ENCODE measurements at regions not wholly inside any gene's neighbourhood (a gene's known extent, or its start where the extent isn't known, plus 50 kb on each side); places are given as distances from the start of the nearest gene placed in this dataset.
"Not testable (repeated sequence)": the region's sequence is repeated elsewhere in the genome, so short reads cannot be mapped to it uniquely, and the experiment has no call there.

- no peaks in the 10 kb centered on the region for H3K9me3 ChIP-seq
- intact Hi-C loops (cut with DNase I) = no loop called here
- no peak overlapping the region for H3K27ac ChIP-seq (replicated peaks in 1 of 4)
- 90% methylated on average over 2 of the region's 2 CpGs for WGBS
- no peaks in the 10 kb centered on the region for H3K27me3 ChIP-seq
- no peak overlapping the region for H3K4me3 ChIP-seq
- no peak for TF ChIP-seq POLR2AphosphoS5 (IDR thresholded peaks at IDR 0.05)
- TF ChIP-seq, protein P1, sequence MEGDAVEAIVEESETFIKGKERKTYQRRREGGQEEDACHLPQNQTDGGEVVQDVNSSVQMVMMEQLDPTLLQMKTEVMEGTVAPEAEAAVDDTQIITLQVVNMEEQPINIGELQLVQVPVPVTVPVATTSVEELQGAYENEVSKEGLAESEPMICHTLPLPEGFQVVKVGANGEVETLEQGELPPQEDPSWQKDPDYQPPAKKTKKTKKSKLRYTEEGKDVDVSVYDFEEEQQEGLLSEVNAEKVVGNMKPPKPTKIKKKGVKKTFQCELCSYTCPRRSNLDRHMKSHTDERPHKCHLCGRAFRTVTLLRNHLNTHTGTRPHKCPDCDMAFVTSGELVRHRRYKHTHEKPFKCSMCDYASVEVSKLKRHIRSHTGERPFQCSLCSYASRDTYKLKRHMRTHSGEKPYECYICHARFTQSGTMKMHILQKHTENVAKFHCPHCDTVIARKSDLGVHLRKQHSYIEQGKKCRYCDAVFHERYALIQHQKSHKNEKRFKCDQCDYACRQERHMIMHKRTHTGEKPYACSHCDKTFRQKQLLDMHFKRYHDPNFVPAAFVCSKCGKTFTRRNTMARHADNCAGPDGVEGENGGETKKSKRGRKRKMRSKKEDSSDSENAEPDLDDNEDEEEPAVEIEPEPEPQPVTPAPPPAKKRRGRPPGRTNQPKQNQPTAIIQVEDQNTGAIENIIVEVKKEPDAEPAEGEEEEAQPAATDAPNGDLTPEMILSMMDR (IDR thresholded peaks at IDR 0.05) = no peak
- TF ChIP-seq POLR2A (IDR thresholded peaks at IDR 0.05; ENCODE audit: low read depth) = no peak
- TF ChIP-seq EP300 (IDR thresholded peaks at IDR 0.05) = no peak
- H3K36me3 ChIP-seq = no peaks in the 10 kb centered on the region
- no peaks in the 10 kb centered on the region for H3K4me1 ChIP-seq
- no peak for DNase-seq (ENCODE audit: extremely low spot score)
Observed at GRCh38 chr4:131649227-131649626, 1499.9 kb upstream of the PCDH10 start.

DNA sequence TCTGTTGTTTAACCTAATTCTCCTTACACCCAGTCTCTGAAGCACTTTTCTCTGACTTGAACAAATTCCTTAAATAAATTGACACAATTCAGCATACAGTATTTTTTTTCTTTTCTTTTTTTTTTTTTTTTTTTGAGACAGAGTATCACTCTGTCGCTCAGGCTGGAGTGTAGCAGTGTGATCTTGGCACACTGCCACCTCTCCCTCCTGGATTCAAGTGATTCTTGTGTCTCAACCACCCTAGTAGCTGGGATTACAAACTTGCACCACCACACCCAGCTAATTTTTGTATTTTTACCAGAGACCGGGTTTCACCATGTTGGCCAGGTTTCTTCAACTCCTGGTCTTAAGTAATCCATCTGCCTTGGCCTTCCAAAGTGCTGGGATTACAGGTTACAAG, 1498.1 kb upstream of the PCDH10 start:
- Histone ChIP-seq H3K27ac (replicated peaks in 1 of 4) (no peak overlapping the region), H3K36me3 (no peaks in the 10 kb centered on the region), H3K9me3 (no peaks in the 10 kb centered on the region), H3K27me3 (no peaks in the 10 kb centered on the region), H3K4me3 (no peak overlapping the region), H3K4me1 (no peaks in the 10 kb centered on the region)
- 81% methylated on average over 2 of the region's 2 CpGs for WGBS
- TF ChIP-seq POLR2A (IDR thresholded peaks at IDR 0.05; ENCODE audit: low read depth) = no peak
- intact Hi-C loops (cut with DNase I) = no loop called here
- DNase-seq (ENCODE audit: extremely low spot score) = no peak

GRCh38 chr4:131683314-131683713, 1465.8 kb upstream of the PCDH10 start:
- H3K27ac ChIP-seq (replicated peaks in 1 of 4); H3K4me3 ChIP-seq; DNase-seq (ENCODE audit: extremely low spot score); intact Hi-C loops (cut with DNase I); H3K9me3 ChIP-seq; H3K27me3 ChIP-seq; H3K36me3 ChIP-seq; H3K4me1 ChIP-seq: not testable (repeated sequence)
- 81% methylated on average over 3 of the region's 3 CpGs for WGBS

GRCh38 chr4:131721883-131722282, 1427.2 kb upstream of the PCDH10 start:
- no peak overlapping the region for H3K4me3 ChIP-seq
- H3K27ac ChIP-seq (replicated peaks in 1 of 4) = no peak overlapping the region
- intact Hi-C loops (cut with DNase I) = no loop called here
- no peak for DNase-seq (ENCODE audit: extremely low spot score)
- 95% methylated on average over 2 of the region's 2 CpGs for WGBS
- H3K9me3 ChIP-seq = no peaks in the 10 kb centered on the region
- H3K36me3 ChIP-seq = no peaks in the 10 kb centered on the region
- no peak for TF ChIP-seq EP300 (IDR thresholded peaks at IDR 0.05)
- TF ChIP-seq, protein P1 (IDR thresholded peaks at IDR 0.05) = no peak
- TF ChIP-seq POLR2AphosphoS5 (IDR thresholded peaks at IDR 0.05) = no peak
- TF ChIP-seq POLR2A (IDR thresholded peaks at IDR 0.05; ENCODE audit: low read depth) = no peak
- H3K4me1 ChIP-seq = no peaks in the 10 kb centered on the region
- no peaks in the 10 kb centered on the region for H3K27me3 ChIP-seq

GRCh38 chr4:131723069-131723468, 1426.0 kb upstream of the PCDH10 start:
- intact Hi-C loops (cut with DNase I) = not testable (repeated sequence)
- WGBS = 93% methylated on average over 10 of the region's 24 CpGs

DNA sequence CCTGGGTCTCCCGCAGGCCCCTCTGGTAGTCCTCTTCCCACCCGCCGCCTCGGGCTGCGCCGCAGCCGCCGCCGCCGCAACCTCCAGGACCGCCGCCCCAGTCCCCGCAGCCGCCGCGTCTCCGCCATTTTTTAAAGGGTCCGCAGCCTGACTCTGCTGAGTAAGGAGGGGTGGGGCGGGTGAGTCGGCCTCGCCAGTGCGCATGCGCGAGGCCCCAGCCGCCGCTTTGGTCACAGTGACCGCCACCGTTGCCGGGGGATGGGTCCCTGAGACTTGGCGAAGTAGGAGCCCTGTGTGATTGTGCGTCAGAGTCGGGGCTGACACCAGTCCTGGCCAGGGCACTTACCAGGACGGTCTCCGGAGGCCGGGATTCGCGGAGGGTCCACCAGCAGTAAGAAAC, 1424.2 kb upstream of the PCDH10 start:
- H3K36me3 ChIP-seq; H3K27ac ChIP-seq (replicated peaks in 1 of 4); H3K4me1 ChIP-seq; H3K4me3 ChIP-seq; DNase-seq (ENCODE audit: extremely low spot score); H3K9me3 ChIP-seq; intact Hi-C loops (cut with DNase I); H3K27me3 ChIP-seq: not testable (repeated sequence)
- no CpG with 5 or more reads among the region's 37 CpGs for WGBS

More at GRCh38 chr4:131723069-131723468, 1426.0 kb upstream of the PCDH10 start:
- not testable (repeated sequence) for H3K9me3 ChIP-seq; H3K4me3 ChIP-seq; DNase-seq (ENCODE audit: extremely low spot score); H3K27me3 ChIP-seq; H3K36me3 ChIP-seq; H3K27ac ChIP-seq (replicated peaks in 1 of 4); H3K4me1 ChIP-seq

DNA sequence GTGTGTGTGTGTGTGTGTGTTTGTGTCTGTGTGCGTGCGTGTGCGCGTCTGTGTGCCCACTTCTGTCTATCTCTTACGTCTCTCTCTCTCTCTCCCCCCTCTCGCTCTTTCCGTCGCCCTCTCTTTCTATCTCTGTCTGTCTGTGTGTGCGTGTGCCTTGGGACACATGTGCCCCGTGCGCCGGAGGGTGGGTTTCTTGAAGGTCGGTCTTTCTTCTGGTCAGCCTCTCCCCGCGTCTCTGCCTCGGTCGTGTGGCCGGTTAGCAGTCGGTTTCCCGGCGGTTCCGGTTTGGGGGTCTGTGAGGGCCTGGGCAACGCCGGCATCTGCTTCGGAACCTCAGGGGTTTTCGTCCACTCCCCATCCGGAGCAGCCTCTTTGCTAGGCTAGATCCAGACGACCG, 1423.6 kb upstream of the PCDH10 start:
- H3K4me3 ChIP-seq; H3K9me3 ChIP-seq; H3K27me3 ChIP-seq; intact Hi-C loops (cut with DNase I); H3K27ac ChIP-seq (replicated peaks in 1 of 4); H3K4me1 ChIP-seq; DNase-seq (ENCODE audit: extremely low spot score); H3K36me3 ChIP-seq: not testable (repeated sequence)
- WGBS = no CpG with 5 or more reads among the region's 29 CpGs

DNA sequence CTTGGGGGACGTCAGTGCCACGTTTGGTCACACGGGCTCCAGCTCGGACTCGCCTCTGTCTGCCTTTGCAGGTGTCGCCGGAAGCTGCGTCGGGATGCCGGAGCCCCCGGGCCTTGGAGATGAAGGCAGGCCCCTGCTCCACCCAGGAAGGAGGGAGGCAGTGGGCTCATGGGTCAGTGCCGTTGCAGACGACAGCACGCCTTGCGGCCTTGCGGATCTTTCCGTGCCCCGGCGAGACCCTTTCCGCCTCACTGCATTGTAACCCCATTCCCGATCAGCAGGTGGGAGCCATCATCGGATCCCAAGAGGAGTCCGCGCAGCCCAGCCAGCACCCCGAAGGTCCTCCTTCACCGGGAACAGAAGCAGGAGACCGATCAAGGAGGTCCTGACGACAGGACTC, 1422.2 kb upstream of the PCDH10 start:
- H3K4me3 ChIP-seq; H3K4me1 ChIP-seq; H3K9me3 ChIP-seq; H3K27ac ChIP-seq (replicated peaks in 1 of 4); H3K36me3 ChIP-seq; intact Hi-C loops (cut with DNase I); DNase-seq (ENCODE audit: extremely low spot score); H3K27me3 ChIP-seq: not testable (repeated sequence)
- WGBS = 98% methylated on average over 16 of the region's 28 CpGs

DNA sequence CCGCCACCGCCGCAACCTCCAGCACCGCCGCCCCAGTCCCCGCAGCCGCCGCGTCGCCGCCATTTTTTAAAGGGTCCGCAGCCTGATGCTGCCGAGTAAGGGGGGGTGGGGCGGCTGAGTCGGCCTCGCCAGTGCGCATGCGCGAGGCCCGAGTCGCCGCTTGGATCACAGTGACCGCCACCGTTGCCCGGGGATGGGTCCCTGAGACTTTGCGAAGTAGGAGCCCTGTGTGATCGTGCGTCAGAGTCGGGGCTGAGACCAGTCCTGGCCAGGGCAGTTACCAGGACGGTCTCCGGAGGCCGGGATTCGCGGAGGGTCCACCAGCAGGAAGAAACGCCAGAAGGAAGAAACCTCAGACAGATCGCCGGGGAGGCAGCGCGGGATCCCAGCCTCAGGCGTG, 1421.7 kb upstream of the PCDH10 start:
- intact Hi-C loops (cut with DNase I); DNase-seq (ENCODE audit: extremely low spot score); H3K9me3 ChIP-seq; H3K4me3 ChIP-seq; H3K36me3 ChIP-seq; H3K27me3 ChIP-seq; H3K27ac ChIP-seq (replicated peaks in 1 of 4); H3K4me1 ChIP-seq: not testable (repeated sequence)
- WGBS = 89% methylated on average over 12 of the region's 40 CpGs

- H3K36me3 ChIP-seq; DNase-seq (ENCODE audit: extremely low spot score); H3K4me3 ChIP-seq; H3K4me1 ChIP-seq; H3K9me3 ChIP-seq; H3K27me3 ChIP-seq; intact Hi-C loops (cut with DNase I); H3K27ac ChIP-seq (replicated peaks in 1 of 4): not testable (repeated sequence)
- 97% methylated on average over 26 of the region's 30 CpGs for WGBS
Observed at GRCh38 chr4:131729205-131729604, 1419.9 kb upstream of the PCDH10 start.

DNA sequence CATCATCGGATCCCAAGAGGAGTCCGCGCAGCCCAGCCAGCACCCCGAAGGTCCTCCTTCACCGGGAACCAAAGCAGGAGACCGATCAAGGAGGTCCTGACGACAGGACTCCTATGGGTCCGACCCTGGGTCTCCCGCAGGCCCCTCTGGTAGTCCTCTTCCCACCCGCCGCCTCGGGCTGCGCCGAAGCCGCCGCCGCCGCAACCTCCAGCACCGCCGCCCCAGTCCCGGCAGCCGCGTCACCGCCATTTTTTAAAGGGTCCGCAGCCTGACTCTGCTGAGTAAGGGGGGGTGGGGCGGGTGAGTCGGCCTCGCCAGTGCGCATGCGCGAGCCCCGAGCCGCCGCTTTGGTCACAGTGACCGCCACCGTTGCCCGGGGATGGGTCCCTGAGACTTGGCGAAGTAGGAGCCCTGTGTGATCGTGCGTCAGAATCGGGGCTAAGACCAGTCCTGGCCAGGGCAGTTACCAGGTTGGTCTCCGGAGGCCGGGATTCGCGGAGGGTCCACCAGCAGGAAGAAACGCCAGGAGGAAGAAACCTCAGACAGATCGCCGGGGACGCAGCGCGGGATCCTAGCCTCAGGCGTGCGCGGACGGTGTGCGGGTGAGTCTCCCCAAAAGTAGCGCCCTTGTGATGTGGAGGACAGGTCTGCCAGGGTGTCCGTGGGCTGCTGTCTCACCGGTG, 1419.2 kb upstream of the PCDH10 start:
- intact Hi-C loops (cut with DNase I); H3K27ac ChIP-seq (replicated peaks in 1 of 4); H3K9me3 ChIP-seq; H3K36me3 ChIP-seq; H3K4me3 ChIP-seq; DNase-seq (ENCODE audit: extremely low spot score); H3K27me3 ChIP-seq; H3K4me1 ChIP-seq: not testable (repeated sequence)
- whole genome bisulfite sequencing = 94% methylated on average over 29 of the region's 59 CpGs
